Thyroid gland (tissue), 4 donors: ENCODE measurements at regions not wholly inside any gene's neighbourhood (a gene's known extent, or its start where the extent isn't known, plus 50 kb on each side); places are given as distances from the start of the nearest gene placed in this dataset.
"Not testable (repeated sequence)": the region's sequence is repeated elsewhere in the genome, so short reads cannot be mapped to it uniquely, and the experiment has no call there.

Source experiments
- DNase-seq, 2 donors: peaks; one replicate each; pipeline ENCODE4 v3.0.0-alpha.2; 2019
- H3K27ac ChIP-seq, 3 donors: fragments of 200-600 bp; sonication (generic); 1 replicate in 2 of 3; 2 replicates in 1 of 3; pipeline ENCODE4 v1.5.1; 2016 to 2019; ENCODE audit warnings: mild to moderate bottlenecking in 1 of 3, moderate library complexity in 1 of 3
- H3K27me3 ChIP-seq: fragments of 200-600 bp; sonication (generic); one replicate; pipeline ENCODE4 v1.5.1; 2019
- H3K36me3 ChIP-seq, 2 donors: fragments of 200-600 bp; sonication (generic); one replicate each; pipeline ENCODE4 v1.5.1; 2016 to 2019
- H3K4me1 ChIP-seq, 2 donors: fragments of 200-600 bp; sonication (generic); one replicate each; pipeline ENCODE4 v1.5.1; 2017 to 2019
- H3K4me3 ChIP-seq, 3 donors: fragments of 200-600 bp; sonication (generic); replicated peaks in 1 of 3; 1 replicate in 2 of 3; 2 replicates in 1 of 3; pipeline ENCODE4 v1.5.1; 2016; ENCODE audit warnings: mild to moderate bottlenecking in 1 of 3
- H3K9me3 ChIP-seq: fragments of 200-600 bp; sonication (generic); one replicate; pipeline ENCODE4 v1.5.1; 2017
- CTCF ChIP-seq, 6 experiments: fragments of 200-600 bp in 3 of 6; fragments of 450-650 bp in 3 of 6; sonication (generic) in 3 of 6; IDR thresholded peaks; one replicate each; pipeline ENCODE4 v1.5.1; 2016 to 2019; ENCODE audit warnings: antibody characterized with exemption in 6 of 6, mild to moderate bottlenecking in 2 of 6, inconsistent platforms in 1 of 6, moderate library complexity in 1 of 6
- POLR2A ChIP-seq, 2 donors: fragments of 450-650 bp; IDR thresholded peaks; one replicate each; pipeline ENCODE4 v1.6.1; 2017; ENCODE audit warnings: antibody characterized with exemption in 2 of 2, mild to moderate bottlenecking in 2 of 2, moderate library complexity in 1 of 2
- WGBS, 2 donors: methylation state at CpG; one replicate each; pipeline ENCODE4 v1.1.5; 2017; 5-methylcytosine and 5-hydroxymethylcytosine counted together
- intact Hi-C: fragments of 100-400 bp; cut with DNase I; formaldehyde crosslinking; loops from one replicate; pipeline ENCODE4 v1.15.1; 2023

- Histone ChIP-seq H3K27me3 (no peaks in the 10 kb centered on the region), H3K9me3 (no peaks in the 10 kb centered on the region), H3K4me1 (no peaks in the 10 kb centered on the region), H3K4me3 (no peak overlapping the region), H3K27ac (no peak overlapping the region), H3K36me3 (no peaks in the 10 kb centered on the region)
- intact Hi-C loops: no loop called here
- no peak for DNase-seq
- TF ChIP-seq POLR2A (IDR thresholded peaks at IDR 0.05) (no peak), CTCF (IDR thresholded peaks at IDR 0.05) (no peak)
Observed at GRCh38 chr2:167637741-167638140, 609.7 kb downstream of the STK39 start.

DNA sequence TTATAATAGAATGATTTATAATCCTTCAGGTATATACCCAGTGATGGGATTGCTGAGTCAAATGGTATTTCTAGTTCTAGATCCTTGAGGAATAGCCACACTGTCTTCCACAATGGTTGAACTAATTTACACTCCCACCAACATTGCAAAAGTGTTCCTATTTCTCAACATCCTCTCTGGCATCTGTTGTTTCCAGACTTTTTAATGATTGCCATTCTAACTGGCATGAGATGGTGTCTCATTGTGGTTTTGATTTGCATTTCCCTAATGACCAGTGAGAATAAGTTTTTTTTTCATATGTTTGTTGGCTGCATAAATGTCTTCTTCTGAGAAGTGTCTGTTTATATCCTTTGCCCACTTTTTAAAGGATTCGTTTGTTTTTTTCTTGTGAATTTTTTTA lies 615.1 kb downstream of the STK39 start:
- 81 to 93% methylated on average over 1 of the region's 1 CpG for WGBS, 2 donors
- intact Hi-C loops, H3K4me1 ChIP-seq: not testable (repeated sequence)

GRCh38 chr2:167626961-167627360 lies 620.4 kb downstream of the STK39 start:
- Histone ChIP-seq H3K4me3 (no peak overlapping the region), H3K4me1 (no peaks in the 10 kb centered on the region), H3K9me3 (no peaks in the 10 kb centered on the region), H3K36me3 (no peaks in the 10 kb centered on the region), H3K27ac (no peak overlapping the region), H3K27me3 (no peaks in the 10 kb centered on the region)
- intact Hi-C loops: no loop called here
- no peak for DNase-seq
- TF ChIP-seq POLR2A (IDR thresholded peaks at IDR 0.05): no peak
- TF ChIP-seq CTCF (IDR thresholded peaks at IDR 0.05): no peak

More for the DNA sequence above, 615.1 kb downstream of the STK39 start:
- H3K4me3 ChIP-seq, DNase-seq, H3K27ac ChIP-seq, H3K36me3 ChIP-seq, H3K27me3 ChIP-seq, H3K9me3 ChIP-seq: not testable (repeated sequence)

- no peak for DNase-seq
- Histone ChIP-seq H3K27me3 (no peaks in the 10 kb centered on the region), H3K4me3 (no peak overlapping the region), H3K4me1 (no peaks in the 10 kb centered on the region), H3K9me3 (no peaks in the 10 kb centered on the region), H3K27ac (no peak overlapping the region), H3K36me3 (no peaks in the 10 kb centered on the region)
- WGBS, 2 donors: 51 to 60% methylated on average over 1 of the region's 1 CpG
- intact Hi-C loops: no loop called here
- TF ChIP-seq CTCF (IDR thresholded peaks at IDR 0.05) (no peak), POLR2A (IDR thresholded peaks at IDR 0.05) (no peak)
Observed at GRCh38 chr2:167626301-167626700, 621.1 kb downstream of the STK39 start.

DNA sequence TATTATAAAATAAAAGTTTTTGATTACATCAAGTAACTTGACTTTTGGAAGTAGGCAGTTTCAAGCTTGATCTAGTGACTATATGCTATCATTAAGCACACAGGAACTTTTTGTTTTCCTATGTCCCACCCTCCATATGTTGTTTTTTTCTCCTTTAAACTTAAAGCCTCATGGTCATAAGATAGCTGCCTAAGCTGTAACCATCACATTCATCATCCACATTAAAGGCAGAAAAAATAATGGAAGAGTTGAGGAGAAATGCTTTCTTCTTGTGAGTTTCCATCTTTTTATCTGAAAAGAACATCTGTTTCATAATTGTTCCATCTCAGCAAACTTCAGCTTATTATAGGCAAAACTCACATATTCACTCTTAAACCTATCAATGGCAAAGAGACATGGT lies 630.4 kb downstream of the STK39 start:
- no peaks in the 10 kb centered on the region for H3K4me1 ChIP-seq
- TF ChIP-seq CTCF (IDR thresholded peaks at IDR 0.05): no peak
- TF ChIP-seq POLR2A (IDR thresholded peaks at IDR 0.05): no peak
- no peak overlapping the region for H3K27ac ChIP-seq
- H3K9me3 ChIP-seq: no peaks in the 10 kb centered on the region
- H3K27me3 ChIP-seq: no peaks in the 10 kb centered on the region
- intact Hi-C loops: no loop called here
- no peaks in the 10 kb centered on the region for H3K36me3 ChIP-seq
- H3K4me3 ChIP-seq: no peak overlapping the region
- no peak for DNase-seq

- no peak for DNase-seq
Observed at GRCh38 chr2:167613471-167613870, 633.9 kb downstream of the STK39 start.

More at GRCh38 chr2:167613471-167613870, 633.9 kb downstream of the STK39 start:
- Histone ChIP-seq H3K4me3 (no peak overlapping the region), H3K4me1 (no peaks in the 10 kb centered on the region), H3K27ac (no peak overlapping the region), H3K36me3 (no peaks in the 10 kb centered on the region), H3K27me3 (no peaks in the 10 kb centered on the region), H3K9me3 (no peaks in the 10 kb centered on the region)
- intact Hi-C loops: no loop called here
- TF ChIP-seq CTCF (IDR thresholded peaks at IDR 0.05) (no peak), POLR2A (IDR thresholded peaks at IDR 0.05) (no peak)
- 70 to 79% methylated on average over 1 of the region's 1 CpG for WGBS, 2 donors
